ENCODE measurements at regions not wholly inside any gene's neighbourhood (a gene's known extent, or its start where the extent isn't known, plus 50 kb on each side); places are given as distances from the start of the nearest gene placed in this dataset.

GRCh38 chr17:77391668-77392375 lies 251.1 kb downstream of the SEC14L1 start (continued):
- peak; percentile 85; the same call in 1 of the 2 replicates for TF ChIP-seq ZNF318 (CRISPR knock-in tag; IDR thresholded peaks at IDR 0.05)
- TF ChIP-seq ZNF331 (CRISPR knock-in tag; IDR thresholded peaks at IDR 0.05), result no peak
- no peak for TF ChIP-seq REXO4 (CRISPR knock-in tag; IDR thresholded peaks at IDR 0.05; ENCODE audit: borderline replicate concordance)
- TF ChIP-seq SYNCRIP (IDR thresholded peaks at IDR 0.05; ENCODE audit: insufficient read depth, low read depth, low read length), result no peak
- TF ChIP-seq ZNF253 (CRISPR knock-in tag; IDR thresholded peaks at IDR 0.05; ENCODE audit: borderline replicate concordance), result no peak
- no peak for TF ChIP-seq ZNF562 (CRISPR knock-in tag; IDR thresholded peaks at IDR 0.05; ENCODE audit: borderline replicate concordance)
- TF ChIP-seq ZNF614 (CRISPR knock-in tag; IDR thresholded peaks at IDR 0.05; ENCODE audit: borderline replicate concordance), result no peak
- no peak for TF ChIP-seq ZNF746 (CRISPR knock-in tag; IDR thresholded peaks at IDR 0.05)
- no peak for TF ChIP-seq RBAK (CRISPR knock-in tag; IDR thresholded peaks at IDR 0.05)
- TF ChIP-seq GATAD1 (CRISPR knock-in tag; IDR thresholded peaks at IDR 0.05), result no peak
- TF ChIP-seq MED8 (CRISPR knock-in tag; IDR thresholded peaks at IDR 0.05; ENCODE audit: insufficient replicate concordance), result peak; percentile 14
- peak; percentile 78; the same call in 1 of the 2 replicates for TF ChIP-seq EED (CRISPR knock-in tag; IDR thresholded peaks at IDR 0.05)
- TF ChIP-seq PPARG (CRISPR knock-in tag; conservative IDR thresholded peaks at IDR 0.05), result no peak
- TF ChIP-seq ZNF10 (CRISPR knock-in tag; IDR thresholded peaks at IDR 0.05; ENCODE audit: borderline replicate concordance, low read depth), result no peak
- TF ChIP-seq HHEX (CRISPR knock-in tag; IDR thresholded peaks at IDR 0.05), result no peak
- TF ChIP-seq TBX2 (CRISPR knock-in tag; IDR thresholded peaks at IDR 0.05; ENCODE audit: borderline replicate concordance), result no peak
- TF ChIP-seq AGO2 (optimal IDR thresholded peaks at IDR 0.05; ENCODE audit: low read depth, low read length), result peak; percentile 63
- no peak for TF ChIP-seq NFATC3 (CRISPR knock-in tag; IDR thresholded peaks at IDR 0.05)
- TF ChIP-seq CSRNP2 (CRISPR knock-in tag; conservative IDR thresholded peaks at IDR 0.05; ENCODE audit: low read depth), result no peak
- TF ChIP-seq ZNF460 (CRISPR knock-in tag; IDR thresholded peaks at IDR 0.05; ENCODE audit: borderline replicate concordance), result no peak
- TF ChIP-seq FOXP1 (IDR thresholded peaks at IDR 0.05), result no peak
- no peak for TF ChIP-seq FOXP1 (CRISPR knock-in tag; IDR thresholded peaks at IDR 0.05)
- TF ChIP-seq ZFP41 (CRISPR knock-in tag; IDR thresholded peaks at IDR 0.05; ENCODE audit: borderline replicate concordance), result no peak

Data from HepG2 (cell line).